Cardiac muscle cell (in vitro differentiated cells and primary cell): ENCODE measurements at regions not wholly inside any gene's neighbourhood (a gene's known extent, or its start where the extent isn't known, plus 50 kb on each side); places are given as distances from the start of the nearest gene placed in this dataset.
"Not testable (repeated sequence)": the region's sequence is repeated elsewhere in the genome, so short reads cannot be mapped to it uniquely, and the experiment has no call there.

Experiments
- DNase-seq, 2 donors: peaks; one replicate each; pipeline versions ENCODE4 v3.0.0 to v3.0.0-alpha.2; 2010 to 2017; ENCODE audit warnings: low read depth in 1 of 2, low spot score in 1 of 2
- H3K27ac ChIP-seq: fragments of 200-600 bp; sonication (generic); 2 replicates; pipeline ENCODE4 v1.5.1; 2016
- H3K27me3 ChIP-seq: fragments of 200-600 bp; sonication (generic); 2 replicates; pipeline ENCODE4 v1.6.0; 2016; ENCODE audit warnings: control low read depth
- H3K36me3 ChIP-seq: fragments of 200-600 bp; sonication (generic); 2 replicates; pipeline ENCODE4 v1.5.1; 2016; ENCODE audit warnings: control low read depth
- H3K4me1 ChIP-seq: fragments of 200-600 bp; sonication (generic); 2 replicates; pipeline ENCODE4 v1.8.1; 2017; ENCODE audit warnings: low read depth, mild to moderate bottlenecking, mixed run types
- H3K4me3 ChIP-seq: fragments of 200-600 bp; sonication (generic); 2 replicates; pipeline ENCODE4 v1.5.1; 2016; ENCODE audit warnings: mild to moderate bottlenecking
- H3K9me3 ChIP-seq: fragments of 200-600 bp; sonication (generic); 2 replicates; pipeline ENCODE4 v1.5.1; 2017; ENCODE audit warnings: low read depth, mild to moderate bottlenecking, control low read depth
- TF ChIP-seq, protein P1 (sequence below): IDR thresholded peaks from 2 replicates; pipeline ENCODE4 v1.5.1; 2012; ENCODE audit warnings: low read depth, mild to moderate bottlenecking, low read length

DNA sequence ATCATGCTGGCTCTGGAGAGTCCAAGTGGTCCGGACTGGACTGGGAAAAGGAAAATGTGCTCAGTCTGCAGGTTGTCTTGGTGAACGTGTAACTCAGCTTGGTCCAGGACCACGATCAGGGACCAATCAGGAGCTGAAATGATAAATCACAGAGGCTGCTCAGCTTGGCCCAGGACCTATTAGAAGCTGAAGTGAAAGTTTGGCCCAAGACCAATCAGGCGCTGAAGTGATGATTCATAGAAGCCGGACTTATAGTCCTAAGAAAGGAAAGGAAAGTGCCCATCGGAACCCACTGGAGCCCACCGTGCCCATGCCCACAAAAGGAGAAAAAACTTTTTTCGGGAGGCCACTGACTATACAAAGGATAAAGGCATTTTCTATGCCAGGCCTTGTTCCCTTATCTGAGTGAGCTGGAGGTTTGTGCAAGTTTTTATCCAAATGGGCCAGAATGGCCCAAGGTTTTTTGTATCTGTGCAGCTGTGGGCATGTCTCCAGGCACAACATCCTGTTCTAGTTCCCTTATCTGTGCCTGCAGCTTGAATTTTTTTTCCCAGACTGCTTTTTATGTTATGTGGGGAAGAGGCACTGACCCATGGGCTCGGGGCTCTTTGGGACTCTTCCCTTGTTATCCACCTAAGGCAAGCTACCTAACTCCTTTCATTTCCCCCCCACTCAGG is 194.4 kb downstream of the FAM133A start:
- Histone ChIP-seq H3K4me3 (no peak overlapping the region), H3K36me3 (no peaks in the 10 kb centered on the region), H3K27ac (no peak overlapping the region), H3K9me3 (no peaks in the 10 kb centered on the region), H3K27me3 (no peaks in the 10 kb centered on the region), H3K4me1 (no peaks in the 10 kb centered on the region)
- DNase-seq = peak in 1 of 2 donors; percentile 9
- TF ChIP-seq, protein P1, sequence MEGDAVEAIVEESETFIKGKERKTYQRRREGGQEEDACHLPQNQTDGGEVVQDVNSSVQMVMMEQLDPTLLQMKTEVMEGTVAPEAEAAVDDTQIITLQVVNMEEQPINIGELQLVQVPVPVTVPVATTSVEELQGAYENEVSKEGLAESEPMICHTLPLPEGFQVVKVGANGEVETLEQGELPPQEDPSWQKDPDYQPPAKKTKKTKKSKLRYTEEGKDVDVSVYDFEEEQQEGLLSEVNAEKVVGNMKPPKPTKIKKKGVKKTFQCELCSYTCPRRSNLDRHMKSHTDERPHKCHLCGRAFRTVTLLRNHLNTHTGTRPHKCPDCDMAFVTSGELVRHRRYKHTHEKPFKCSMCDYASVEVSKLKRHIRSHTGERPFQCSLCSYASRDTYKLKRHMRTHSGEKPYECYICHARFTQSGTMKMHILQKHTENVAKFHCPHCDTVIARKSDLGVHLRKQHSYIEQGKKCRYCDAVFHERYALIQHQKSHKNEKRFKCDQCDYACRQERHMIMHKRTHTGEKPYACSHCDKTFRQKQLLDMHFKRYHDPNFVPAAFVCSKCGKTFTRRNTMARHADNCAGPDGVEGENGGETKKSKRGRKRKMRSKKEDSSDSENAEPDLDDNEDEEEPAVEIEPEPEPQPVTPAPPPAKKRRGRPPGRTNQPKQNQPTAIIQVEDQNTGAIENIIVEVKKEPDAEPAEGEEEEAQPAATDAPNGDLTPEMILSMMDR = no peak

DNA sequence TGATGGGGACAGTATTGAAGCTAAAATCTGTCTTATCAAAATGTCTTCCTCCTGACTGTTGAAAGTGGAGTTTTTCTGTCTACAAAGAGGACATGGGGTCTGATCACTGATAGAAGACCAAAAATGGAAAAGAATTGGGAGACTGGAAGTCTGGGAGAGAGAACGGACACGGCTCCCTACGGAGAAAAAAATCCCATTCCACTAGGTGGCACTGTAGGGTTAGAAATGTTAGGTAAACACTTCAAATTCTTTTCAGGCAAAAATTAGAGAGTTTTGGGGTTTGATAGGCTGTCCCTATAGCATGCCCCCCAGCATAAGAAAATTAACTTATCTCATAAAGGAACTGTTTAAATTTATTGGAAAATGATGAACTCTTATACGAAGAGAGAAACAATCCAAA is 200.5 kb downstream of the FAM133A start:
- H3K36me3 ChIP-seq = no peaks in the 10 kb centered on the region
- no peak overlapping the region for H3K27ac ChIP-seq
- no peak overlapping the region for H3K4me3 ChIP-seq
- H3K9me3 ChIP-seq = no peaks in the 10 kb centered on the region
- DNase-seq = peak; percentile 6 to 67
- TF ChIP-seq, protein P1 = peak; percentile 8
- no peaks in the 10 kb centered on the region for H3K4me1 ChIP-seq
- no peaks in the 10 kb centered on the region for H3K27me3 ChIP-seq

DNA sequence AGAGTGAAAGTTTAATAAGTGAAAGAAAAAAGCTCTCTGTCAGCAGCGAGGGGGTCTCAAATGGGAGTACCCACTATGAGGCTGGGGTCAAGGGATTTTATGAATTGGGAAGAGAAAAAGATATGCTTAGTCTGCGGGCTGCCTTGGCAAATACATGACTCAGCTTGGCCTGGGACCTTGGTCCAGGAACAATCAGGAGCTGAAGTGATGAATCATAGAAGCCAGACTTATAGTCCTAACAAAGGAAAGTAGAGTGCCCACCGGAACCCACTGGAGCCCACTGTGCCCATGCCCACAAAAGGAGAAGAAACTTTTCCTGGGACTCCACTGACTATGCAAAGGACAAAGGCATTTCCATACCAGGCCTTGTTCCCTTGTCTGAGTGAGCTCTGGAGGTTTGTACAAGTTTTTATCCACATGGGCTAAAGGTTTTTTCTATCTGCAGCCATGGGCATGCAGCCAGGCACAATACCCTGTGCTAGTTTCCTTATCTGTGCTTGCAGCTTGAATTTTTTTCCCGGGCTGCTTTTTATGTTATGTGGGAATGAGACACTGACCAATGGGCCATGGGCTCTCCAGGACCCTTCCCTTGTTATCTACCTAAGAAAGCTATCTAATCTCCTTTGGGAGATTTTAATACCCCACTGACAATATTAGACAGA is 201.7 kb downstream of the FAM133A start:
- Histone ChIP-seq H3K27ac (no peak overlapping the region), H3K27me3 (no peaks in the 10 kb centered on the region), H3K4me1 (no peaks in the 10 kb centered on the region), H3K4me3 (no peak overlapping the region), H3K9me3 (no peaks in the 10 kb centered on the region), H3K36me3 (no peaks in the 10 kb centered on the region)
- no peak for DNase-seq
- TF ChIP-seq, protein P1 = no peak

DNA sequence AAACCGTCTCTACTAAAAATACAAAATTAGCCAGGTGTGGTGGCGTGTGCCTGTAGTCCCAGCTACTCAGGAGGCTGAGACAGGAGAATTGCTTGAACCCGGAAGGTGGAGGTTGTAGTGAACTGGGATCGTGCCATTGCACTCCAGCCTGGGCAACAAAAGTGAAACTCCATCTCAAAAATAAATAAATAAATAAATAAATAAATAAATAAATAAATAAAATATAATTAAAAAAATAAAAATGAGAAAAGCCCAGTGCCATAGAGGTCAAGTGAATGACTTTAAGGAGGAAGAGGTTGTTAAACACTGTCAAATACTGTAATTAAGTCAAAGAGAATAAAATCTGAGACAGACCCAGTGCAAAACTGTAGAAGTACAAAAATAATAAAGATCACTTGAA is 247.0 kb downstream of the FAM133A start:
- DNase-seq, H3K4me1 ChIP-seq, H3K4me3 ChIP-seq, H3K9me3 ChIP-seq, H3K36me3 ChIP-seq, H3K27me3 ChIP-seq, H3K27ac ChIP-seq: not testable (repeated sequence)

DNA sequence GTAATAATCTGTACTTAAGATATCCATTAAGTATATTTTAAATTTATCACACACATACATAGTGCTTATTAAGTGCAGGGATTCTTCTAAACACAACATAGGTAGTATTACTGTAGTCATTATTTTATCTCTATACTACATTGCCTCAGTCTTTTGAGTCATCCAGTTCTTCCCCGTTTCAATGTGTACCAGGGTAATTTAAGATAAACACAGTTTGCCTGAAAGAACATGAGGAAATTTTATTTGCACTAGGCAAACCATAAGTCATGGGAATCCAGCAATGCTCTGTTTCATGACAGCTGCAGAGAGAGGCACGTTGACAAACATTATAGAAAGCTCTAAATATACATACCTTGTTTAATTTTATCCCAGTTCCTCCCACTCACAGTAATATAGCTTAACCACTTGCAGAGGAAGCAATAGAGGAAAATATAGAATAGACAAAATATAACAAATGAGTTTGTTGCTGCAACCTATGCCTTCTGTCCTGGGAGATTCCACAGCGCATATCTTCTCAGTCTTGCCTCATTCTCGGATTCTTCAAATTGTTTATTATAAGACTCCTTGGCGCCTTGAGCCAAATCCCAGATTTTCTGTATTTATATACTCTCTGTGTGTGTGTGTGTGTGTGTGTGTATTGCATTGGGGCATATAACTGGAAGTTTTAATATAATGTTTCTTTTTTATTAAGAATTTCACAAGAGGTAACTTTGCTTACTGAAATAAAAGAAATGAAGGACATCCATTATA is 258.6 kb downstream of the FAM133A start:
- no peak for DNase-seq
- TF ChIP-seq, protein P1 = no peak
- Histone ChIP-seq H3K36me3 (no peaks in the 10 kb centered on the region), H3K27me3 (no peaks in the 10 kb centered on the region), H3K9me3 (no peaks in the 10 kb centered on the region), H3K4me3 (no peak overlapping the region), H3K27ac (no peak overlapping the region), H3K4me1 (no peaks in the 10 kb centered on the region)

DNA sequence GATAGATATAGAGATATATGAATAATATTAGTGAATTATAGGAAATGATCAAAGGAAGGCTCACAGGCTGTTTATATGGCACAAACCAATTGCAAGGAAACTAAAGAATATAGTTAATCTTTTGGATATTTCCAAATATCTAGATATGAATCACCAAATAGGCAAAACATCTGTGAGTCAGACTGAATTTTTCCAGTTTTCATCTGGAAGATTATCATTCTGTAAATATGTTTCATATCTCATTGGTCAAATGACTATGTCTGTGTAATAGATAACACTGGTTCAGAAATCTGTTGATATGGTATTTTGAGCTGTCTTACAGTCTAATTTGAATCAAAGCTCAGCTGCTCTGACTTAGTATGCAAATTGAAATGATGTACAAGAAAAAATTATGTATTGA is 303.6 kb downstream of the FAM133A start:
- Histone ChIP-seq H3K27me3 (no peaks in the 10 kb centered on the region), H3K36me3 (no peaks in the 10 kb centered on the region), H3K9me3 (no peaks in the 10 kb centered on the region), H3K4me1 (no peaks in the 10 kb centered on the region), H3K4me3 (no peak overlapping the region), H3K27ac (no peak overlapping the region)
- TF ChIP-seq, protein P1 = no peak
- DNase-seq = no peak
